ENCODE measurements at regions not wholly inside any gene's neighbourhood (a gene's known extent, or its start where the extent isn't known, plus 50 kb on each side); places are given as distances from the start of the nearest gene placed in this dataset.

DNA sequence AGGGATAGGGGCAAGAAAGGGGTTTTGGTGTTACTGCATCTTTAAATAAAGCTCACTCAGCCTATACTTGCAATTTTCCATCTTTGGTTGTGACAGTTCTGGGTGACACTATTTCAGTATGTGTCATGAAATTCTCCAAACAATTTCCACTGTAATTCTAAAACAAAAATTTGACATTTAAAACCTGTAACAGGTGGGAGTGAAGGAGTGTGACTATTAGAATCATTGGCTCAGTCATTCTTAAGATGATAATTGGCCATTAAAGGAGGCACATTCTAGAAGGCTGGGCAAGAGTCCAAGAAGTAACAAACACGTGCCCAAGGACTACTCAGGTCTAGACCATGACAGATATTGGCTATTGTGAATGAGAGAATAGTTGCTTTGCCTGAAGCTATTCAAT lies 153.3 kb upstream of the ARG1 start:
- Histone ChIP-seq H3K36me3 (ENCODE audit: control insufficient read depth, insufficient read depth, low read length) (no peaks in the 10 kb centered on the region), H3K27me3 (ENCODE audit: control insufficient read depth, insufficient read depth, low read length) (no peaks in the 10 kb centered on the region), H3K4me3 (ENCODE audit: low read depth, low read length) (no peak overlapping the region)
- no peak for DNase-seq (ENCODE audit: low read depth)
- no peak for FAIRE-seq
- TF ChIP-seq, protein P1, sequence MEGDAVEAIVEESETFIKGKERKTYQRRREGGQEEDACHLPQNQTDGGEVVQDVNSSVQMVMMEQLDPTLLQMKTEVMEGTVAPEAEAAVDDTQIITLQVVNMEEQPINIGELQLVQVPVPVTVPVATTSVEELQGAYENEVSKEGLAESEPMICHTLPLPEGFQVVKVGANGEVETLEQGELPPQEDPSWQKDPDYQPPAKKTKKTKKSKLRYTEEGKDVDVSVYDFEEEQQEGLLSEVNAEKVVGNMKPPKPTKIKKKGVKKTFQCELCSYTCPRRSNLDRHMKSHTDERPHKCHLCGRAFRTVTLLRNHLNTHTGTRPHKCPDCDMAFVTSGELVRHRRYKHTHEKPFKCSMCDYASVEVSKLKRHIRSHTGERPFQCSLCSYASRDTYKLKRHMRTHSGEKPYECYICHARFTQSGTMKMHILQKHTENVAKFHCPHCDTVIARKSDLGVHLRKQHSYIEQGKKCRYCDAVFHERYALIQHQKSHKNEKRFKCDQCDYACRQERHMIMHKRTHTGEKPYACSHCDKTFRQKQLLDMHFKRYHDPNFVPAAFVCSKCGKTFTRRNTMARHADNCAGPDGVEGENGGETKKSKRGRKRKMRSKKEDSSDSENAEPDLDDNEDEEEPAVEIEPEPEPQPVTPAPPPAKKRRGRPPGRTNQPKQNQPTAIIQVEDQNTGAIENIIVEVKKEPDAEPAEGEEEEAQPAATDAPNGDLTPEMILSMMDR (IDR thresholded peaks at IDR 0.05; ENCODE audit: insufficient read depth, low read length, severe bottlenecking), result no peak

DNA sequence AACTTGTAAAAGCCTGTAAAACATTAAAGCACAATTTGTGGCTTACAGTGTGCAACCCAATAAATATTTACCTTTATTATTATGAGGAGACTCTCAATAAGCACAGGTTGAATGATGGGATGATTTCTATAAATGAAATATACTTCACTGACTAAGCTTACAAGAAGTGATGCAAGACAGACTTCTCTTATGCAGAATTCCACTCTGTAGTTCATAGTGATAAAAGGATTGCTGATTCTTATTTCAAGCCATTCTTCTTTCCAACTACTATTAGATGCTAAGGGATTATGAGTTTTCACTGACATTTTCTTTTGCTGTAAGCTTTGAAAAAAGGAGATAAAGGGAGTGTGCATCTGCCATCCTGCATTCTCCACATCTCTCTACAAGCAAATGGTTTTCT lies 149.0 kb upstream of the ARG1 start:
- no peak for DNase-seq (ENCODE audit: low read depth)
- TF ChIP-seq, protein P1 (IDR thresholded peaks at IDR 0.05; ENCODE audit: insufficient read depth, low read length, severe bottlenecking), result no peak
- FAIRE-seq, result no peak
- H3K36me3 ChIP-seq (ENCODE audit: control insufficient read depth, insufficient read depth, low read length), result no peaks in the 10 kb centered on the region
- H3K4me3 ChIP-seq (ENCODE audit: low read depth, low read length), result no peak overlapping the region
- no peaks in the 10 kb centered on the region for H3K27me3 ChIP-seq (ENCODE audit: control insufficient read depth, insufficient read depth, low read length)

DNA sequence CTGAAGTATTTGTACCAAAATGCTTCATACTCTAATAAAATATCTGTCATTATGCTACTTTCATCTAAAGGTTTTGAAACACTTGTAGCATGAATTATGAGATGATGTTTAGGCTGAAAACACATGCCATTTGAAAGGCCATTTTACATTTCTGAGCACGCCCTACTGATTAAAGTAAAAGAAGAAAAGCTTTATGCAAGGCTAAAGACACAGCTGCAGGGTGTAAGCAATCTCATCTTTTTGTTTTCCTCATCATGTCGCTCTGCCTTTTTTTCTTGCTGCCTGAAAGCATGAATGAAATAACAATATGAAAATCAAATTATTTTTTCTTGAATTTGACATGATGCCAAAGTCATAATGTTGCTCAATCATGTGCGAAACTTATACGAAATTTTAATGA lies 148.6 kb upstream of the ARG1 start:
- H3K27me3 ChIP-seq (ENCODE audit: control insufficient read depth, insufficient read depth, low read length), result no peaks in the 10 kb centered on the region
- DNase-seq (ENCODE audit: low read depth) (no peak), FAIRE-seq (no peak)
- no peak overlapping the region for H3K4me3 ChIP-seq (ENCODE audit: low read depth, low read length)
- TF ChIP-seq, protein P1 (IDR thresholded peaks at IDR 0.05; ENCODE audit: insufficient read depth, low read length, severe bottlenecking), result no peak
- H3K36me3 ChIP-seq (ENCODE audit: control insufficient read depth, insufficient read depth, low read length), result no peaks in the 10 kb centered on the region

DNA sequence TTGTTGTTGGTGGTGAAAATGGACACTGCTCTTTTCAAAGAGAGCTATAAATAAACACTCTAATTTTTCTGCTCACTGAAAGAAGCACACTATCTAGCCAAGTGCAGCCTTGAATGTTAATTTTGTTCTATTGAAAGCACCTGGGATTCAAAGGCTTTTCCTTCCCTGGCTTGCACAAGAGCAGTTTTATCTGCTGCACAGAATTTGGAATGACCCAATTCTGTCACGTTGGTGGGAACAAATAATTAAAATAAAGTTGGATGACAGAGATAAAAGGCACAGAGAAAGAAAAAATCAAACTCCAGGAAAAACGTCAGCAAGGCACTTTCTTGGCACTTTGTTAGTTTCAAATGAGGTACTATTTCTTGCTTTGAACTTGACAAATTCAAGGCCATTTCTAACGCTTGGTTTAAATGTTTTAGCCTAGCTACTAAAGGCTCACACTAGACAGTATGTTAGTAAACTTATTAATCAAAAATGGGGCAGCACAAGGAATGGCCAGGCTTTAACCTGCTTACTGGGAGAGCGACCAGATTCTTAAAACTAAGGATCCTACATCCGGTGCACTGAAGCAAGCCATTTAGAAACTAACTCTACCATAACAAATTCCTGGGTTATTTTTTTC lies 145.5 kb upstream of the ARG1 start:
- no peak overlapping the region for H3K4me3 ChIP-seq (ENCODE audit: low read depth, low read length)
- TF ChIP-seq, protein P1 (IDR thresholded peaks at IDR 0.05; ENCODE audit: insufficient read depth, low read length, severe bottlenecking), result no peak
- no peaks in the 10 kb centered on the region for H3K27me3 ChIP-seq (ENCODE audit: control insufficient read depth, insufficient read depth, low read length)
- no peak for DNase-seq (ENCODE audit: low read depth)
- no peak for FAIRE-seq
- no peaks in the 10 kb centered on the region for H3K36me3 ChIP-seq (ENCODE audit: control insufficient read depth, insufficient read depth, low read length)

DNA sequence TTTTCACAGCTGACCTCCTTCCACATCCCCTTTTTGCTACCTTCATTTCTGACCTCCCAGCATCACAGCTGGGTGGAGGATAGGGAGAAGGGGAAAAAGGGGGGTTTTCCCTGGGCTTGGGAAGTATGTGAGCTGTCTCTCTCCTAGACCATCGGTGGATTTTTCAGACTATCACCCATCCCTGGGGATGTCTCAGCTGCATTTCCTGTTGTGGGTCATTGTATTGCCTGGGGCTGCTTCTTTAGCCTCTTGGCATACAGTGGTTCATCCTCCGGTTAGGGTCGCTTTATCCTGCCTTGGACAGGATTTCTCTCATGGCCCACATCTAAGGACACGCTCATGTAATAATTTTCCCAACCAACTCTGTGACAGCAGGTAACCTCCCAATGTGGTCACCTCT lies 142.5 kb upstream of the ARG1 start:
- Histone ChIP-seq H3K27me3 (ENCODE audit: control insufficient read depth, insufficient read depth, low read length) (no peaks in the 10 kb centered on the region), H3K36me3 (ENCODE audit: control insufficient read depth, insufficient read depth, low read length) (no peaks in the 10 kb centered on the region), H3K4me3 (ENCODE audit: low read depth, low read length) (no peak overlapping the region)
- DNase-seq (ENCODE audit: low read depth) (no peak), FAIRE-seq (no peak)
- TF ChIP-seq, protein P1 (IDR thresholded peaks at IDR 0.05; ENCODE audit: insufficient read depth, low read length, severe bottlenecking), result no peak

DNA sequence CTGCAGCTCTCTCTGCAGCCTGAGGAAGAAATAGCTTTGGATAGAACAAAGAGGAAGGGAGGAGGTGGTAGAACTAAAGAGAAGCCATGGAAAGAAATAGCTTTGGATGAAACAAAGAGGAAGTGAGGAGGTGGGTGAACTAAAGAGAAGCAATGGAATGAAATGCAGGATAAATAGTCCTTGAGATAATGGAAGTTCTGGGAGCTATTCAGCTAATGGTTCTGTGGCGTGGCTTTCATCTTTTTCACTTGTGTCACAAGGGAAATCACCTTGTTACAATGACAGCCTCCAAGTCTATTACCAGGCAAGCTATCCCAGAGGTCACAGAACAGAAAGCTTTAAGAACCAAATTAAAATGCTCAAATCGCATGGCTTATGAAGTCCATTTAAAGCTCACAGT lies 141.3 kb upstream of the ARG1 start:
- TF ChIP-seq, protein P1 (IDR thresholded peaks at IDR 0.05; ENCODE audit: insufficient read depth, low read length, severe bottlenecking), result no peak
- Histone ChIP-seq H3K4me3 (ENCODE audit: low read depth, low read length) (no peak overlapping the region), H3K36me3 (ENCODE audit: control insufficient read depth, insufficient read depth, low read length) (no peaks in the 10 kb centered on the region), H3K27me3 (ENCODE audit: control insufficient read depth, insufficient read depth, low read length) (no peaks in the 10 kb centered on the region)
- no peak for DNase-seq (ENCODE audit: low read depth)
- FAIRE-seq, result no peak
